ENCODE measurements at regions not wholly inside any gene's neighbourhood (a gene's known extent, or its start where the extent isn't known, plus 50 kb on each side); places are given as distances from the start of the nearest gene placed in this dataset.
"Not testable (repeated sequence)": the region's sequence is repeated elsewhere in the genome, so short reads cannot be mapped to it uniquely, and the experiment has no call there.

GRCh38 chr6:157727629-157728182, 95.3 kb upstream of the SNX9 start:
- no peak for DNase-seq

DNA sequence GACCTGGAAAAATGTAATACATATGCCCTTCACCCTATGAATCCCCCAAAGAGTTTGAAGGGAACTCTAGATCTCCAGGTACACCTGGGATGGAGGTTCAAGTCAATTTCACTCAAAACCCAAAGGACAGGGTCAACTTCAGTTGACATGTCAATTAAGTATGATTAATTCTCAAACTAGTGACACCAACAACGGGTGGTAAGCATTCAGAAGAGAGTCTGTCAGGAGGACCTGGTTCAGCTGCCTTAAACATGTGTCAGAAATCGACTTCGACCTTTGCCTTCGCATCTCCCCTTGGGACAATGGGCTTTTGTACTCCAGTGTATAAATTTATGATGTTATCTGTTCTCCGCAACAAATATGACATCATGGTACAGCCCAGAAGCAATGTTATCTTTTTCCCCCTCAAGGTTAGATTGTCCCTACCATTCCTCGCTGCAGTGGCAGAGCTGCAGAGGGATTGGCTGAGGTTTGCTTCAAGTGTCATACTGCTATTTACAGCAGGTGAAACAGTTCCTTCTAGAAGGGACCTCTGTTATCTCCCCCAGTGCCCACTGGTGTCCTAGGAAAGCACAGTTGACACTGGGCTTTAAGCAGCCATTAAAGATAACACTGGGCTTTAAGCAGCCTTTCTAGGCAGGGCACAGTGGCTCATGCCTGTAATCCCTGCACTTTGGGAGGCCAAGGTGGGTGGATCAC, 94.7 kb upstream of the SNX9 start:
- DNase-seq, result no peak

GRCh38 chr6:157731221-157731620, 91.8 kb upstream of the SNX9 start:
- no peak for DNase-seq

DNA sequence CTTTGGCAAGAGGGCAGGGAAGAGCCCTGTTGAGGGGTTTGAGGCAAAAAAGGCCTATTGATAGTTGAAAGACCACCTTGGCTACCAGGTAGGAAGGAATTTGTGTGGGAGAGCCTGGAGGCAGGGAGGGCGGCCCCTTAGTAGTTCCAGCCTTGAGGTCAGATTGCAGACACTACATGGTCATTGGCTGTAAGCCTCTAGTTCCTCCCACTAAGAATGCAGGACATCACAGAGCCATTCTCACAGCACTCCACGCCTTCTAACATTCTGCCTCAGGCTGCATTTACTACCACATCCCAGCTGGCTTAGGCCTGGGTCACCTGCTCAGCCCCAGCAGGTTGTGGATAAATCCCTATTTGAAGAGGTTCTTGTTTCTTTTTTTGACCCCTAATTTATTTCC, 91.0 kb upstream of the SNX9 start:
- DNase-seq, result no peak

GRCh38 chr6:157732416-157733161, 90.5 kb upstream of the SNX9 start:
- no peak for DNase-seq

GRCh38 chr6:157736555-157736954, 86.5 kb upstream of the SNX9 start:
- not testable (repeated sequence) for DNase-seq

- DNase-seq, result no peak
Measured at GRCh38 chr6:157741321-157741947, 81.6 kb upstream of the SNX9 start.

DNA sequence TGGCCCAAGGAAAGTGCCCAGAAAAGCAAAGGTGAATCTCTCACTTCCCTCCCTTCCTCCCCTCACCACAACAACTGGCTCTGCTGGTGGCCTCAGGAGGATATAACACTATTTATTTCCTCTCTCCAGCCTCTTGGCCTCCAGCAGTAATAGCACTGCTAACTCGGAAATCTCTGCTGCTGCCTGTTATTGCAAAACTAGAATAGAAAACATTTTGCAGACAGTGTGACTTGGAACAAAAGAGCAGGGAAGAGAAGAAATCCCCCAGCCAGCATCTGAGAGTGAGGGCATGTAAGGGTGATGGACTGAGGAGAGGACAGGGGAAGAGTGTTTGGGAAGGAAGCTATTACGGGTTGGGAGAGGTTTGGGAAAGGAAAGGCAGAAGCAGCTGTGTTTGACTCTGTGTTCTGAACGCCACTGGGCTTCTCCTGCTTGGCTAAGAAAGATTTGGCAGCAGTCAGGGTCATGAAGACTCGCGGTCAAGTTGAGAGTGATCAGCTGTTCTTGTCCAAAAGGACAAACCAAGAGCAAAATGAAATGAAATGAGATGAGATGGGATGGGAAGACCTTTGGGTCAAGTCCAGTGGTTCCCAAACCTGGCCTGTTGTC, 81.0 kb upstream of the SNX9 start:
- no peak for DNase-seq

DNA sequence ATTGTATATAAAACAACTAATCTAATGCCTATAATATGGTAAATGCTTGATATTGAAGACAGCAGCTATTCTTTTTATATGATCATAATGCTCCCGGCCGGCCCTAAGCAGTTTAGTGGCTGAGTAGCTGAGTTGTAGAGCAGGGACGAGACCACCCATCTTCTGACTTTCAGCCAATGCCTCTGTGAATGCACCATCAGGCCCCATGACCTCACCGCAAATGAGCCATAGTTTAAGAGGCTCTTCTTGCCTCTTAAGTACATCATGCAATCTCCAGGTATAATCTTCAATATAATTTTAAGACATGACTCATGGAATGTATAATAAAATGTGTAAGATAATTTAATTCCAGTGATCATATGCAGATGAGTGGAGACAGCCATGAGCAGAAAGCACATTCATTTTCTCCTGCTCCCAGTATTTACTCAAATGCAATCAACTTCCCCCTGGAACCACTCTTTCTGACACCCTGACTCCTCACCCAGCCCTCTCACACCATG, 78.9 kb upstream of the SNX9 start:
- DNase-seq, result no peak

- DNase-seq, result no peak
Measured at GRCh38 chr6:157746897-157747296, 76.1 kb upstream of the SNX9 start.

DNA sequence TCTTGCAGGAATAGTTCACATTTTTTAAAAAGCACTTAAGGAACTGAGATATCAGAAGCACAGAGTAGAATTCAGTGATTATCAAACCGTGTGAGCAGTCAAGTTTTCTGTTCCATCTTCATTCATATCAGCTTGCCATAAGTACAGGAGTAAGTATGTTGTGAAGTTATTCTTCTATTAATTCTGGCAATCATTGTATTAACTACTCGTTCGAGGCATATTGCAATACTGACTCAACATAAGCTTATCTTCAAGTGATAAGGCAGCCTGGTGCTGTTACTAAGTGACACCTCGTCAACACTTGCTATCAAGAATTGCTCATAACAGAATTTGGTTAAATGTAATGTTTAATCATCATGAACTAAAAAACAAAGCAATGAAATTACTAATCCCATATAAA, 75.7 kb upstream of the SNX9 start:
- DNase-seq, result no peak

- no peak for DNase-seq
Measured at GRCh38 chr6:157748839-157749571, 74.0 kb upstream of the SNX9 start.

- not testable (repeated sequence) for DNase-seq
Measured at GRCh38 chr6:157750973-157751372, 72.1 kb upstream of the SNX9 start.

- no peak for DNase-seq
Measured at GRCh38 chr6:157751547-157752200, 71.4 kb upstream of the SNX9 start.

DNA sequence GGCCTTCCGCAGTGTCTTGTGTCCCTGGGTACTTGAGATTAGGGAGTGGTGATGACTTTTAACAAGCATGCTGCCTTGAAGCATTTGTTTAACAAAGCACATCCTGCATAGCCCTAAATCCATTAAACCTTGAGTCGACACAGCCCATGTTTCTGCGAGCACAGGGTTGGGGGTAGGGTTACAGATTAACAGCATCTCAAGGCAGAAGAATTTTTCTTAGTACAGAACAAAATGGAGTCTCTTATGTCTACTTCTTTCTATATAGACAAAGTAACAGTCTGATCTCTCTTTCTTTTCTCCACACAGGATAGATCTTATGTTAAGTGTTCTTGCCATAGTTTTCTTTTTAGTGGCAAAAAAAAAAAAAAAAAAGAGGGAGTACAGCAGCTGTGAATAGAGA, 70.2 kb upstream of the SNX9 start:
- DNase-seq, result not testable (repeated sequence)

DNA sequence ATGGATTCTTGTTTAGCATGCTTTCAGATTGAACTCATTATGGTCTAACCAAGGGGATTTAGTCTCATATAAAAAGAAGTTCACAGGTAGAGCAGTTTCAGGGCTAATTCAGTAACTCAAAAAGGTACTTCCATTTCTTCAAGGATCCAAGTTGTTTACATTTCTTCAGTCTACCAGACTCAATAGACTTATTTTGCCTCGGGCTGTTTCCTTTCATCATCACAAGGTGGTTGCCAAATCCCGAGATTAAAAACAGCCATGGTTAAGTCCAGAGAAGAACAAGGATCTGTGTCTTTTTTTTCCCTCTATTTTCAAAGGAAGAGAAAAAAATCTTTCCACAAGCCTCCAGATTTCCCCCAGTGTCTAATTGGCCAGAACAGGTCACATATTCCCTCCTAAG, 69.8 kb upstream of the SNX9 start:
- no peak for DNase-seq

GRCh38 chr6:157753801-157754200, 69.2 kb upstream of the SNX9 start:
- DNase-seq, result not testable (repeated sequence)

- DNase-seq, result no peak
Measured at GRCh38 chr6:157754351-157754750, 68.7 kb upstream of the SNX9 start.

- no peak for DNase-seq
Measured at GRCh38 chr6:157755032-157755745, 67.9 kb upstream of the SNX9 start.

DNA sequence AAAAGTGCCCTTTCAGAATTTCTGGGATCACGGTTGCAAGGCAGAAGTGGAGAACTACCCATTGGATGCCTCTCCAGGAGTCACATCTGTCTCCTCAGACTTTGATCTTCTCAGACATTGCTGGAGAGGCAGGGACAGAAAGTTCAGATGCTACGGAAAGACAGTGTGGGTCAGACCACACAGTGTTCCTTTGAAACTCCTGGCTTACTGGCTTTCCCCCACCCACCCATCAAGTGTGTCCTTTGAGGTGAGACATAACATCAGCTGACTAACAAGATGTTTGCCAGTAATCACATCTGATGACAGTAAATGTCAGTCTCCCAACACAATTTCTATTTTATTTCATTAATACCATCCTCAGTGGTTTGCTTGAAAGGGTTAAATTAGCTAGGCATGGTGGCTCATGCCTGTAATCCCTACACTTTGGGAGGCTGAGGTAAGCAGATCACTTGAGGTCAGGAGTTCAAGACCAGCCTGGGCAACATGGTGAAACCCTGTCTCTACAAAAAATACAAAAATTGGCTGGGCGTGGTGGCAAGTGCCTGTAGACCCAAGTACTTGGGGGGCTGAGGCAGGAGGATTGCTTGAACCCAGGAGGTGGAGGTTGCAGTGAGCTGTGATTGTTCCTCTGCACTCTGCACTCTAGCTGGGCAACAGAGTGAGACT, 67.2 kb upstream of the SNX9 start:
- no peak for DNase-seq

Measured in amniotic stem cell (primary cell).